GM06990 (cell line): ENCODE measurements at regions not wholly inside any gene's neighbourhood (a gene's known extent, or its start where the extent isn't known, plus 50 kb on each side); places are given as distances from the start of the nearest gene placed in this dataset.

Source experiments
- DNase-seq: peaks from one replicate; pipeline ENCODE4 v3.0.0-alpha.2; 2011; ENCODE audit not compliant: insufficient read length; ENCODE audit errors: extremely low read depth
- H3K27me3 ChIP-seq: replicated peaks from 2 replicates; pipeline ENCODE4 v1.6.0; 2011; ENCODE audit warnings: low read length; ENCODE audit not compliant: control insufficient read depth, insufficient read depth
- H3K36me3 ChIP-seq: 2 replicates; pipeline ENCODE4 v1.5.1; 2011; ENCODE audit warnings: low read length; ENCODE audit not compliant: control insufficient read depth, insufficient read depth
- H3K4me3 ChIP-seq: replicated peaks from 2 replicates; pipeline ENCODE4 v1.5.1; 2011; ENCODE audit warnings: low read depth, mild to moderate bottlenecking, control low read depth, low read length
- CTCF ChIP-seq: IDR thresholded peaks from 2 replicates; pipeline ENCODE4 v1.5.1; 2011; ENCODE audit warnings: low read length, control low read depth, mild to moderate bottlenecking, inconsistent platforms; ENCODE audit not compliant: insufficient read depth, poor library complexity, severe bottlenecking

- H3K36me3 ChIP-seq, result no peaks in the 10 kb centered on the region
- no peak overlapping the region for H3K4me3 ChIP-seq
- no peaks in the 10 kb centered on the region for H3K27me3 ChIP-seq
- no peak for DNase-seq
- TF ChIP-seq CTCF, result no peak
Measured at GRCh38 chr12:25637752-25638151, 84.7 kb upstream of the LMNTD1 start.

GRCh38 chr12:25639406-25639805, 86.3 kb upstream of the LMNTD1 start:
- Histone ChIP-seq H3K27me3 (no peaks in the 10 kb centered on the region), H3K36me3 (no peaks in the 10 kb centered on the region), H3K4me3 (no peak overlapping the region)
- TF ChIP-seq CTCF, result no peak
- no peak for DNase-seq

- Histone ChIP-seq H3K36me3 (no peaks in the 10 kb centered on the region), H3K27me3 (no peaks in the 10 kb centered on the region), H3K4me3 (no peak overlapping the region)
- no peak for DNase-seq
- TF ChIP-seq CTCF, result no peak
Measured at GRCh38 chr12:25644979-25645378, 91.9 kb upstream of the LMNTD1 start.

GRCh38 chr12:25645427-25645826, 92.3 kb upstream of the LMNTD1 start:
- Histone ChIP-seq H3K4me3 (no peak overlapping the region), H3K27me3 (no peaks in the 10 kb centered on the region), H3K36me3 (no peaks in the 10 kb centered on the region)
- DNase-seq, result no peak
- no peak for TF ChIP-seq CTCF

DNA sequence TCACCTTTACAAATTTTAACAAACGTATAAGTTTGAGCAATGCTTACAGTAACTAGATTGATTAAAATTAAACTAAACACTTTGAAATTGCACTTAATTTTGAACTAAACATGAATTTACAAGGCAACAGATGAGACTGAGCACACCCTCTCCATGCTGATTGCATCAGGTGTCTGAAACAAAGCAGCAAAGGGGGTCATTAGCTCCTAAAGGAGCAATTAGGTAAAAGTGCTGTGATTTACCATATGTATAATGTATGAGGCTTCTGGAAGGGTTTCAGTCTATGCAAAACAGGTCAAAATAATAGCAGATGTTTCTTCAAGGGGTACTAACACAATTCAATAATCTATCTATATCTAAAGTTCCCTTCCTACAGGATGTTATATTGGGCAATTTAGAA, 98.8 kb upstream of the LMNTD1 start:
- H3K4me3 ChIP-seq, result no peak overlapping the region
- no peak for TF ChIP-seq CTCF
- DNase-seq, result no peak
- H3K27me3 ChIP-seq, result no peaks in the 10 kb centered on the region
- no peaks in the 10 kb centered on the region for H3K36me3 ChIP-seq

DNA sequence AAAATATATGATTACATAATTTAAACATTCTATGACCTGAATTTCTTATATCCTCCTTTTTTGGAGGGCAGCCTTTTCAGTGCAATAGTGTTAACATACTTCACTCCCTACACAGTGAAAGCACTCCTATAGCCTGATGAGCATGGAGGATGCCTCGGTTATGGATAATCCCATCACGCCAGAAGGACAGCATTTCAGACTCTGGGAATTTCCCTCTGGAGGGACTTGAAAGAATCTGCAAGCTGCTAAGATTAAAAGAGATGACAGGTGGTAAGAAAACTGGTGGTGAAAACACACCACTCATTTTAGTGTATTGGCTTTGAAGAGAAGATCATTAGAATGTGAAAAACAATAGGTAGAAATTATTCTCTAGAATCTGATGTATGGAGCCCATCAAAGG, 99.3 kb upstream of the LMNTD1 start:
- no peaks in the 10 kb centered on the region for H3K36me3 ChIP-seq
- H3K4me3 ChIP-seq, result no peak overlapping the region
- no peaks in the 10 kb centered on the region for H3K27me3 ChIP-seq
- no peak for TF ChIP-seq CTCF
- DNase-seq, result no peak
